Neural progenitor cell (in vitro differentiated cells): ENCODE measurements at regions not wholly inside any gene's neighbourhood (a gene's known extent, or its start where the extent isn't known, plus 50 kb on each side); places are given as distances from the start of the nearest gene placed in this dataset.

Experiments used
- DNase-seq: peaks from one replicate; pipeline ENCODE4 v3.0.0-alpha.2; 2016; ENCODE audit warnings: low spot score
- H2AFZ ChIP-seq: fragments of 200-600 bp; sonication (generic); replicated peaks from 2 replicates; pipeline ENCODE4 v1.6.1; 2016; ENCODE audit warnings: antibody characterized with exemption
- H3F3A ChIP-seq: fragments of 200-600 bp; sonication (generic); 2 replicates; pipeline ENCODE4 v1.6.1; 2016; ENCODE audit warnings: antibody characterized with exemption, low read depth
- H3K27ac ChIP-seq: fragments of 200-600 bp; sonication (generic); 2 replicates; pipeline ENCODE4 v1.5.1; 2016; ENCODE audit warnings: mild to moderate bottlenecking
- H3K27me3 ChIP-seq: fragments of 200-600 bp; sonication (generic); 2 replicates; pipeline ENCODE4 v1.6.1; 2016; ENCODE audit warnings: mild to moderate bottlenecking, moderate library complexity
- H3K36me3 ChIP-seq: fragments of 200-600 bp; sonication (generic); 2 replicates; pipeline ENCODE4 v1.5.1; 2016
- H3K4me1 ChIP-seq: fragments of 200-600 bp; sonication (generic); 2 replicates; pipeline ENCODE4 v1.6.1; 2016; ENCODE audit warnings: mixed run types
- H3K4me2 ChIP-seq: fragments of 200-600 bp; sonication (generic); 2 replicates; pipeline ENCODE4 v1.6.1; 2016
- H3K4me3 ChIP-seq: fragments of 200-600 bp; sonication (generic); 2 replicates; pipeline ENCODE4 v1.5.1; 2016
- H3K79me2 ChIP-seq: fragments of 200-600 bp; sonication (generic); 2 replicates; pipeline ENCODE4 v1.6.1; 2016; ENCODE audit warnings: low read depth
- H3K9ac ChIP-seq: fragments of 200-600 bp; sonication (generic); 2 replicates; pipeline ENCODE4 v1.6.1; 2016
- H3K9me3 ChIP-seq: fragments of 200-600 bp; sonication (generic); 2 replicates; pipeline ENCODE4 v1.5.1; 2016; ENCODE audit warnings: low read depth
- H4K20me1 ChIP-seq: fragments of 200-600 bp; sonication (generic); 2 replicates; pipeline ENCODE4 v1.6.1; 2016; ENCODE audit warnings: low read depth
- H3K27ac Mint-ChIP-seq: 3 replicates; pipeline ENCODE4 v1.8.0; 2021; ENCODE audit warnings: mixed read lengths
- H3K27me3 Mint-ChIP-seq: 2 replicates; pipeline ENCODE4 v1.8.0; 2022; ENCODE audit warnings: low read depth, mild to moderate bottlenecking, inconsistent platforms, moderate library complexity, mixed read lengths; ENCODE audit not compliant: insufficient read depth
- H3K36me3 Mint-ChIP-seq: 3 replicates; pipeline ENCODE4 v1.8.0; 2021; ENCODE audit warnings: mixed read lengths
- H3K4me1 Mint-ChIP-seq: 3 replicates; pipeline ENCODE4 v1.8.0; 2021; ENCODE audit warnings: mixed read lengths
- H3K4me3 Mint-ChIP-seq: 3 replicates; pipeline ENCODE4 v1.8.0; 2021; ENCODE audit warnings: mild to moderate bottlenecking, moderate library complexity, mixed read lengths
- H3K9me3 Mint-ChIP-seq: 3 replicates; pipeline ENCODE4 v1.8.0; 2020; ENCODE audit warnings: mixed read lengths
- EZH2 ChIP-seq: fragments of 200-600 bp; sonication (generic); IDR thresholded peaks from 2 replicates; pipeline ENCODE4 v1.6.1; 2017; ENCODE audit warnings: antibody characterized with exemption, mild to moderate bottlenecking, moderate library complexity
- EZH2phosphoT487 ChIP-seq: fragments of 200-600 bp; sonication (generic); IDR thresholded peaks from 2 replicates; pipeline ENCODE4 v1.6.1; 2017; ENCODE audit warnings: antibody characterized with exemption
- TF ChIP-seq, protein P1 (sequence below): fragments of 200-600 bp; sonication (generic); IDR thresholded peaks from 2 replicates; pipeline ENCODE4 v1.5.1; 2017; ENCODE audit warnings: antibody characterized with exemption, mild to moderate bottlenecking

DNA sequence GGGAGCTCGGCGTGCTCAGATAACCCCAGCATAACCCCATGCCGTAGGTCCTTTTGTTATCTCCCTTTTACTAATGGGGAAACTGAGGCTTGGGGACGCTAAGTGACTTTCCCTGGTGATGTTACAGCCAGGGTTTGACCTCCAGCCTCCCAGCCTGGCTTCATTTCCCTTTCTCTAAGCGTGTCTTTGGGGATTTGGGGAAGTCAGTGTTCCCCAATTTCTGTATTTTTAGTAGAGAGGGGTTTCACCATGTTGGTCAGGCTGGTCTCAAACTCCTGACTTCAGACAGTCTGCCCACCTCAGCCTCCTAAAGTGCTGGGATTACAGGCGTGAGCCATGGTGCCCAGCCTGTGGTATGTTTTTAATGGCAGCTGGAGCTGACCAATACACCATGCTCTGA is 85.4 kb downstream of the PHETA1 start:
- H3K9ac ChIP-seq = no peak overlapping the region
- H3K4me1 ChIP-seq = peaks cover 17% of the 10 kb centered on the region
- no peaks in the 10 kb centered on the region for H3K27me3 ChIP-seq
- no peaks in the 10 kb centered on the region for H3K9me3 ChIP-seq
- Mint-ChIP-seq H3K27ac (no peak overlapping the region), H3K4me1 (peaks cover 13% of the 10 kb centered on the region), H3K36me3 (peaks cover 5% of the 10 kb centered on the region), H3K27me3 (peaks cover 3% of the 10 kb centered on the region), H3K4me3 (no peak overlapping the region), H3K9me3 (peaks cover 12% of the 10 kb centered on the region)
- H3K4me2 ChIP-seq = no peak overlapping the region
- no peak for TF ChIP-seq EZH2phosphoT487
- TF ChIP-seq, protein P1, sequence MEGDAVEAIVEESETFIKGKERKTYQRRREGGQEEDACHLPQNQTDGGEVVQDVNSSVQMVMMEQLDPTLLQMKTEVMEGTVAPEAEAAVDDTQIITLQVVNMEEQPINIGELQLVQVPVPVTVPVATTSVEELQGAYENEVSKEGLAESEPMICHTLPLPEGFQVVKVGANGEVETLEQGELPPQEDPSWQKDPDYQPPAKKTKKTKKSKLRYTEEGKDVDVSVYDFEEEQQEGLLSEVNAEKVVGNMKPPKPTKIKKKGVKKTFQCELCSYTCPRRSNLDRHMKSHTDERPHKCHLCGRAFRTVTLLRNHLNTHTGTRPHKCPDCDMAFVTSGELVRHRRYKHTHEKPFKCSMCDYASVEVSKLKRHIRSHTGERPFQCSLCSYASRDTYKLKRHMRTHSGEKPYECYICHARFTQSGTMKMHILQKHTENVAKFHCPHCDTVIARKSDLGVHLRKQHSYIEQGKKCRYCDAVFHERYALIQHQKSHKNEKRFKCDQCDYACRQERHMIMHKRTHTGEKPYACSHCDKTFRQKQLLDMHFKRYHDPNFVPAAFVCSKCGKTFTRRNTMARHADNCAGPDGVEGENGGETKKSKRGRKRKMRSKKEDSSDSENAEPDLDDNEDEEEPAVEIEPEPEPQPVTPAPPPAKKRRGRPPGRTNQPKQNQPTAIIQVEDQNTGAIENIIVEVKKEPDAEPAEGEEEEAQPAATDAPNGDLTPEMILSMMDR = no peak
- TF ChIP-seq EZH2 = no peak
- H3K36me3 ChIP-seq = no peaks in the 10 kb centered on the region
- no peaks in the 10 kb centered on the region for H3K79me2 ChIP-seq
- no peak for DNase-seq
- H3K4me3 ChIP-seq = no peak overlapping the region
- H3F3A ChIP-seq = peaks cover 17% of the 10 kb centered on the region
- H2AFZ ChIP-seq = no peak overlapping the region
- no peaks in the 10 kb centered on the region for H4K20me1 ChIP-seq
- H3K27ac ChIP-seq = no peak overlapping the region

DNA sequence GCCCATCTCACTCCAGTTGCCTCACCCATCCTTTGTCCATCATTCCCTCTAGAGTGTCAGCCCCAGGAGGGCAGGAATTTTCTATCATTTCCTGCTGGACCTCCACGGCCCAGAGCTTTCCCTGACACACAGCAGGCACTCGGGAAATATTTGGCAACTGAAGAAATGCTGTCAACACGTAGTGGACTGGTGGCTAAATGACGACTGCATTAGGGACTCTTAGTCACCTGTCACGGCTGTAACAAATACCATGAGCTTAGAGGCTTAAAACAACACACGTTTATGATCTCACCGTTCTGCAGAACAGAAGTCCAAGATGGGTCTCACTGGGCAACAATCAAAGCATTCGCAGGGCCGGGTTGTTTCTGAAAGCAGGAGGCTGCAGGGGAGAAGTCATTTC is 91.3 kb downstream of the PHETA1 start:
- H3F3A ChIP-seq = no peaks in the 10 kb centered on the region
- no peak overlapping the region for H3K9ac ChIP-seq
- TF ChIP-seq EZH2 = no peak
- no peak for TF ChIP-seq EZH2phosphoT487
- Mint-ChIP-seq H3K9me3 (peaks cover 14% of the 10 kb centered on the region), H3K27ac (no peak overlapping the region), H3K27me3 (no peaks in the 10 kb centered on the region), H3K36me3 (peaks cover 5% of the 10 kb centered on the region), H3K4me3 (no peak overlapping the region), H3K4me1 (peaks cover 4% of the 10 kb centered on the region)
- no peak for DNase-seq
- no peaks in the 10 kb centered on the region for H3K27me3 ChIP-seq
- H3K36me3 ChIP-seq = no peaks in the 10 kb centered on the region
- no peaks in the 10 kb centered on the region for H3K79me2 ChIP-seq
- no peaks in the 10 kb centered on the region for H3K9me3 ChIP-seq
- no peak overlapping the region for H2AFZ ChIP-seq
- peaks cover 3% of the 10 kb centered on the region for H3K4me1 ChIP-seq
- no peak overlapping the region for H3K4me2 ChIP-seq
- H3K27ac ChIP-seq = no peak overlapping the region
- H3K4me3 ChIP-seq = no peak overlapping the region
- no peaks in the 10 kb centered on the region for H4K20me1 ChIP-seq

DNA sequence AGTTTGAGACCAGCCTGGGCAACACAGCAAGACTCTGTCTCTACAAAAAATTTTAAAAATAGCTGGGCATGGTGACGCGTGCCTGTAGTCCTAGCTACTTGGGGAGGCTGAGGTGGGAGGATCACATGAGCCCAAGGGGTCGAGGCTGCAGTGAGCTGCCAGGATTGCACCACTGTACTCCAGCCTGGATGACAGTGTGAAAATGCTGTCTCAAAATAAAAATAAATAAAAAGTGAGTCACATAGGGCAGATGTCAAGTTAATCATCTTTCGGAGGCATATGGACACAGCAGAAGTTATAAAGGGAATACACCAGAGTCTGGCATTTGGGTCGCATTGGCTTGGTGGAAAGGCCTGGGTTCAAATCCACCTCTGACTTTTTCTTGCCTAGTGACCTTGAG is 92.7 kb downstream of the PHETA1 start:
- no peak for TF ChIP-seq EZH2phosphoT487
- TF ChIP-seq, protein P1 = no peak
- no peak for TF ChIP-seq EZH2
- no peak overlapping the region for H3K4me2 ChIP-seq
- H3K4me3 Mint-ChIP-seq = no peak overlapping the region
- no peaks in the 10 kb centered on the region for H3F3A ChIP-seq
- no peak for DNase-seq
- H3K4me3 ChIP-seq = no peak overlapping the region
- no peaks in the 10 kb centered on the region for H3K27me3 ChIP-seq
- H3K9me3 ChIP-seq = no peaks in the 10 kb centered on the region
- no peak overlapping the region for H3K9ac ChIP-seq
- no peaks in the 10 kb centered on the region for H3K36me3 ChIP-seq
- peaks cover 3% of the 10 kb centered on the region for H3K4me1 ChIP-seq
- H3K79me2 ChIP-seq = no peaks in the 10 kb centered on the region
- H4K20me1 ChIP-seq = no peaks in the 10 kb centered on the region
- peaks cover 7% of the 10 kb centered on the region for H3K4me1 Mint-ChIP-seq
- no peak overlapping the region for H2AFZ ChIP-seq
- no peak overlapping the region for H3K27ac ChIP-seq
- no peaks in the 10 kb centered on the region for H3K27me3 Mint-ChIP-seq
- H3K36me3 Mint-ChIP-seq = peaks cover 1% of the 10 kb centered on the region
- peaks cover 8% of the 10 kb centered on the region for H3K9me3 Mint-ChIP-seq
- H3K27ac Mint-ChIP-seq = no peak overlapping the region

DNA sequence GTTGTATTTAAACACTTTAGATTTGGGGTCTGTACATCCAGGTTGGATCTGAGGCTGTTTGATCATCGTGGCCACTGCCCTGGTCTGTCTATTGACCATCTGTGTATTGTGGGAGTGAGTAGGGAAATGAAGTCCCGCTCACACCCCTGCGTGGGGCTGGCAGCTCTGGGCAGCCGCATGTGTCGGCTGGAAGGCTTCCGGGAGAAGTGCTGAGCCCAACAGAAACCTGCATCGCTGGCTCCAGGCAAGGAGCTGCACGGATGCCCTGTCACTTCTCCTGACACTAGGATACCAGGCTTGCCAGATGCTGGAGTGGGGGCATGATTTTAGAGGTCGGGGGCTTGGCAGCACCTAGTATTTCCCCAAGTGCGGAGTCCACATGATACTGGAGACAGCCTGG is 93.6 kb downstream of the PHETA1 start:
- Histone ChIP-seq H3K9ac (no peak overlapping the region), H3K9me3 (no peaks in the 10 kb centered on the region), H3K27ac (no peak overlapping the region), H4K20me1 (no peaks in the 10 kb centered on the region), H3K36me3 (no peaks in the 10 kb centered on the region), H2AFZ (no peak overlapping the region), H3F3A (no peaks in the 10 kb centered on the region), H3K4me3 (no peak overlapping the region), H3K79me2 (no peaks in the 10 kb centered on the region), H3K4me2 (no peak overlapping the region), H3K27me3 (no peaks in the 10 kb centered on the region), H3K4me1 (peaks cover 3% of the 10 kb centered on the region)
- H3K27me3 Mint-ChIP-seq = no peaks in the 10 kb centered on the region
- H3K27ac Mint-ChIP-seq = no peak overlapping the region
- peaks cover 2% of the 10 kb centered on the region for H3K9me3 Mint-ChIP-seq
- TF ChIP-seq EZH2phosphoT487 = no peak
- TF ChIP-seq, protein P1 = no peak
- TF ChIP-seq EZH2 = no peak
- no peak overlapping the region for H3K4me3 Mint-ChIP-seq
- H3K36me3 Mint-ChIP-seq = no peaks in the 10 kb centered on the region
- no peak for DNase-seq
- peaks cover 15% of the 10 kb centered on the region for H3K4me1 Mint-ChIP-seq
